IPS-15b (cell line): ENCODE measurements at regions not wholly inside any gene's neighbourhood (a gene's known extent, or its start where the extent isn't known, plus 50 kb on each side); places are given as distances from the start of the nearest gene placed in this dataset.

ENCODE experiments used
- H3K27me3 ChIP-seq: one replicate; pipeline ENCODE4 v1.6.1; 2013; ENCODE audit warnings: low read length; ENCODE audit not compliant: control insufficient read depth, insufficient read depth
- H3K36me3 ChIP-seq: one replicate; pipeline ENCODE4 v1.6.1; 2013; ENCODE audit warnings: low read length; ENCODE audit not compliant: control insufficient read depth, insufficient read depth
- H3K4me1 ChIP-seq: one replicate; pipeline ENCODE4 v1.6.1; 2013; ENCODE audit warnings: mild to moderate bottlenecking, low read length; ENCODE audit not compliant: control insufficient read depth, insufficient read depth
- H3K4me3 ChIP-seq: one replicate; pipeline ENCODE4 v1.5.1; 2013; ENCODE audit warnings: low read depth, low read length
- H3K9ac ChIP-seq: one replicate; pipeline ENCODE4 v1.6.1; 2013; ENCODE audit warnings: low read depth, mild to moderate bottlenecking, low read length
- H3K9me3 ChIP-seq: one replicate; pipeline ENCODE4 v1.6.1; 2013; ENCODE audit warnings: mild to moderate bottlenecking, low read length; ENCODE audit not compliant: control insufficient read depth, insufficient read depth

DNA sequence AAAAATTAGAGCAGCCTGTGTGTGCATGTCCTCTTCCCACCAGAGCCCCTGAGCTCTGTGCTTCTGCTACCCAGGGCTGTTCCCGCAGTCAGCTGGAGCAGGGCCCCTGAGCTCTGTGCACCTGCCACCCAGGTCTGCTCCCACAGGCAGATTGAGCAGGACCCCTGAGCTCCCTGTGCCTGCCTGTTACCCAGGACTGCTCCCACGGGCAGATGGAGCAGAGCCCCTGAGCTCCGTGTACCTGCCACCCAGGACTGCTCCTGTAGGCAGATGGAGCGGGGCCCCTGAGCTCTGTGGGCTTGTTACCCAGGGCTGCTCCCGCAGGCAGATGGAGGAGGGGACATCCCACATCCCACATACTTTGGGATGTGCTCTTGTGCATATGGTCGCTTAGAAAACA lies 186.8 kb upstream of the SOX1 start:
- Histone ChIP-seq H3K36me3 (no peaks in the 10 kb centered on the region), H3K27me3 (no peaks in the 10 kb centered on the region), H3K4me3 (no peak overlapping the region), H3K9me3 (no peaks in the 10 kb centered on the region), H3K4me1 (peaks cover 2% of the 10 kb centered on the region), H3K9ac (no peak overlapping the region)

DNA sequence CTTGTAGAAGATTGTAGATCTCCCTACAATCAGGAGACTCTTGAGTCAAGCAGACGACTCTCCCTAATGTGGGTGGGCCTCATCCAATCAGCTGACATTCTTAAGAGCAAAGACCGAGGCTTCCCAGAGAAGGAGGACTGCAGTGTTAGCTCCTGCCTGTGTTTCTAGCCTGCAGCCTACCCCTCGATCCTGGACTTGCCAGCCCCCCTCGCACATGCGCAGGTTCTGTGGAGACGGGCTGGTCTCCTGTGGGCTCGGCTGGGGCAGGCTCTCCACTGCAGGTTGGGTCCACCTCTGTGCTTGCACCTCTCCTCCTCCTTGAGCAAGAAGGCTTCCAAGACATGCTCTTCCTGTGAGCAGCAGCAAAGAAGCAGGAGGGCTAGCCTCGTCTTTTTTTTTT lies 185.2 kb upstream of the SOX1 start:
- Histone ChIP-seq H3K4me3 (no peak overlapping the region), H3K9me3 (no peaks in the 10 kb centered on the region), H3K9ac (no peak overlapping the region), H3K27me3 (no peaks in the 10 kb centered on the region), H3K36me3 (no peaks in the 10 kb centered on the region), H3K4me1 (peaks cover 2% of the 10 kb centered on the region)

DNA sequence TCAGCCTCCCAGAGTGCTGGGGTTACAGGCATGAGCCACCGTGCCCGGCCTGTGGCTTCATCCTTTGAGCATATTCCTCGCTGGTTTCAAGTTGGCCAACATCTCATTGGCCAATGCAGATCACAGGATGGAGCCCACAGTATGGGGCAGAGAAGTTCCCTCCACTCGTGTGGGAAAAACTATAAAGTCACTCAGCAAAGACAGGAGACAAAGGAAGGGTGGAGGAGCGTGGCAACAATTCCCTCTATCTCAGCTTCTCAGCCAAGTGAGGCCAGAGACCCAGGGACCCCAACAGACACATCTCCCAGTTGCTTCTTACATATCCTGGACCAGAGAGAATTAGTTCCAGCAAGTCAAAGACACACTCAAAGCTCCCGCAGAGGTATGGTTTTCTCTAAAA lies 184.6 kb upstream of the SOX1 start:
- Histone ChIP-seq H3K9me3 (no peaks in the 10 kb centered on the region), H3K9ac (no peak overlapping the region), H3K4me3 (no peak overlapping the region), H3K36me3 (no peaks in the 10 kb centered on the region), H3K4me1 (peaks cover 2% of the 10 kb centered on the region), H3K27me3 (no peaks in the 10 kb centered on the region)

DNA sequence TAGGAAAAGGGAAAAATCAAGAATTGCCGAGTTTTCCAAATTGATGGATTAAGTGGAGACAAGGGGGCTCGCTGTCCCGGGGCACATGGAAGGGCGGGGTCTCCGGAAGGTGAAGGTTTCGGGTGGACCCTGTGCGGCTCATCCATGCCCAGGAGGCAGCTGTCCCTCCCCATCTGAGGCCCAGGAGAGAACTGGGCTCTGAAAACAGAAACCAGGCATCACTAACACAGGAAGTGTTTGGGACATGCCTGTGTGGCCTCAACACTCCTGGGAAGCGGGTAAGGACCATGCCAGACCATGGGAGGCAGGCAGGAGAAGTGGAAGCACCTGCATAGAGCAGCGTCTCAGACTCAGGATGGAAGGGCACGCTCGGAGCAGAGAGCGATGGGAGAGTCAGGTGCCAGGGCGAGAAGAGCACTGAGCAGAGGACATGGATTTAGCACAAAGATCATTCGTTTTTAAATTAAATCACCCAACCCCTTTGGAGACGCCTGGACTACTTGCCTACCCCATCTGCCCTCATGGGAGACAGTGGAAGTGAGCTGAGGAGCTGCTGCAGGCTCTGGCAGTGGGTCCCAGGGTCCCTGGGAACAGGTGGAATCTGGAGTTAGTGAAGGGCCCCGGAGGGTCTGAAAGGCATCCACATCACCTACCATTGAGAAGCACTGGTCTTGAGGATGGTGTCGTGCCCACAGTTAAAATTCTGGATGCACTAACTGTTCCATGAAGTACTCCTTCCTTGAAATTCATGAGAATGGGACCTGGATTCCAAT lies 183.2 kb upstream of the SOX1 start:
- Histone ChIP-seq H3K4me1 (peaks cover 2% of the 10 kb centered on the region), H3K9ac (no peak overlapping the region), H3K27me3 (no peaks in the 10 kb centered on the region), H3K4me3 (no peak overlapping the region), H3K9me3 (no peaks in the 10 kb centered on the region), H3K36me3 (no peaks in the 10 kb centered on the region)

DNA sequence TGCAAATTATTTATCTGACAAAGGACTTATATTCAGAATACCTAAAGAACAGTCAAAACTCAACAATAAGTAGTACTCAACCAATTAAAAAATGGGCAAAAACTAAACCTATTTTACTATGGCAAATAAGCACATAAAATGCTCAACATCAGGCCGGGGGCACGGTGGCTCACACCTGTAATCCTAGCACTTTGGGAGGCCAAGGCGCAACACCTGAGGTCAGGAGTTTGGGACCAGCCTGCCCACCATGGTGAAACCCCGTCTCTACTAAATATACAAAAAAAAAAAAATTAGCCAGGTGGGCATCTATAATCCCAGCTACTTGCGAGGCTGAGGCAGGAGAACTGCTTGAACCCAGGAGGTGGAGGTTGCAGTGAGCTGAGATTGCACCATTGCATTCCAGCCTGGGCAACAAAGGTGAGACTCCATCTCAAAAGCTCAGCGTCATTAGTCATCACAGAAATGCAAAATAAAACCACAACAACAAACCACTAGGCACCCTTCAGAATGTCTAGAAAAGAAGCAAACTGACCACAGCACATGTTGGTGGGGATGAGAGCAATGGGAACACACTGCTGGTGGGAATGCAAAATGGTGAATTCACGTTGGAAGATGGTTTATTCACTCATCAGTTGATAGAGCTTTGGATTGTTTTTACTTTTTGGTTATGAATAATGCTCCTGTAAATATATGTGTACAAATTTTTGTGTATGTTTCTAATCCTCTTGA lies 180.6 kb upstream of the SOX1 start:
- Histone ChIP-seq H3K9ac (no peak overlapping the region), H3K4me1 (no peaks in the 10 kb centered on the region), H3K9me3 (no peaks in the 10 kb centered on the region), H3K36me3 (no peaks in the 10 kb centered on the region), H3K4me3 (no peak overlapping the region), H3K27me3 (no peaks in the 10 kb centered on the region)

DNA sequence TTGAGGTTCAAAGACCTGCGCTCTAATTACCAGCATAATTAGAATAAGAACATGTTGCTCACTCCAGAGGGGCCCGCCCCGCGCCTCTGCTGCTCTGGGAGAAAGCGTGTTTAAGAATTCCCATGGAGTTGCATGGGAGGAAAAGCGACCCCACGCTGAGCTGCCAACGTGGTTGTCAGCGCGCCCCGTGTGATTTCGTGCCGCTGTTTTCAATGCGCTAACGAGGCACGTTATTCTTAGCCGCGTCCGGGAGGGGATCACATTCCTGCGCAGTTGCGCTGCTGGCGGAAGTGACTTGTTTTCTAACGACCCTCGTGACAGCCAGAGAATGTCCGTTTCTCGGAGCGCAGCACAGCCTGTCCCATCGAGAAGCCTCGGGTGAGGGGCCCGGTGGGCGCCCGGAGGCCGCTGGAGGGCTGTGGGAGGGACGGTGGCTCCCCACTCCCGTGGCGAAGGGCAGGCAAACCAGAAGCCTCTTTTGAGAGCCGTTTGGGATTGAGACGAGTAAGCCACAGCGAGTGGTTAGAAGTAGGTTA lies 173.8 kb upstream of the SOX1 start:
- peak overlapping the region; percentile 61 for H3K4me3 ChIP-seq
- peak overlapping the region; percentile 71 for H3K9ac ChIP-seq
- H3K27me3 ChIP-seq = peaks cover 17% of the 10 kb centered on the region
- H3K4me1 ChIP-seq = peaks cover 10% of the 10 kb centered on the region
- H3K36me3 ChIP-seq = no peaks in the 10 kb centered on the region
- no peaks in the 10 kb centered on the region for H3K9me3 ChIP-seq

DNA sequence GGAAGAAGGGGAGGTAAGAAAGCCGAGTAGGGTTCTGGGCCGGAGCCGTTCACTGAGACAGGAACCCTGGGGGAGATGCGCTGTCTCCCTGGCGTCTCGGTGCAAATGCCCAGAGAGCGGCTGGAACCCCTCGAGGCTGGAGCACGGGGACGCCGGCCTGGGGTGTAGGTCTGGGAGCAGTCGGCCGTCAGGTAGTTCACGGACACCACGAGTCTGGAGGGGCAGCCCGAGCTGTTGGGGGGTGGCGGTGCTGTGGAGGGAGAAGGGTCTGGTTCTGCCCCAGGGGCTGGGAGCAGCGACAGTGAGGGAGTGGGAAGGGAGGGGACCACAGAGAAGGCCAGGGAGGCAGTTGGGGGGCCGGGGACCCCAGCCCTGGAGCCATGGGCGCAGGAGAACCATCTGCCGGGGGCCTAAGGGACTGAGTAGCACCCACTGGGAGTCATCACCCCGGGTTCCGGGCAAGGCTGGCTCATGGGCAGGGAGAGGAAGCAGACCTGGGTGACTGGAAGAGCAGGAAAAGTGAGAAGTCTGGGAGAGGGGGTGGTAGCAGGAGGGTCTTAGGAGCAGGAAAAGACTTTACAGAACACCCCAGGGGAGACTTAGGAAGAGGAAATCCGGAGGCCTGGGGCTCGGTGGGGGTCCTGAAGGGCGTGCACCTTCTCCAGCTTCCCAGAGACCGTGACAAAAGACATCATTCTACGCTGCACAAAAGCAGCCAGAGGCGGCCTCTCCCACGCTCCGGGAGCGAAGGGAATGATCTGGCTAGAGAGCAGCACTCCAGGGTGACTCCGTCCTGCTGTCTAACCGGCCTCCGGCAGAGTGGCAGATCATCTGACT lies 173.1 kb upstream of the SOX1 start:
- H3K36me3 ChIP-seq = no peaks in the 10 kb centered on the region
- peaks cover 10% of the 10 kb centered on the region for H3K4me1 ChIP-seq
- peak overlapping the region; percentile 61 for H3K4me3 ChIP-seq
- peaks cover 17% of the 10 kb centered on the region for H3K27me3 ChIP-seq
- peak overlapping the region; percentile 71 for H3K9ac ChIP-seq
- no peaks in the 10 kb centered on the region for H3K9me3 ChIP-seq

DNA sequence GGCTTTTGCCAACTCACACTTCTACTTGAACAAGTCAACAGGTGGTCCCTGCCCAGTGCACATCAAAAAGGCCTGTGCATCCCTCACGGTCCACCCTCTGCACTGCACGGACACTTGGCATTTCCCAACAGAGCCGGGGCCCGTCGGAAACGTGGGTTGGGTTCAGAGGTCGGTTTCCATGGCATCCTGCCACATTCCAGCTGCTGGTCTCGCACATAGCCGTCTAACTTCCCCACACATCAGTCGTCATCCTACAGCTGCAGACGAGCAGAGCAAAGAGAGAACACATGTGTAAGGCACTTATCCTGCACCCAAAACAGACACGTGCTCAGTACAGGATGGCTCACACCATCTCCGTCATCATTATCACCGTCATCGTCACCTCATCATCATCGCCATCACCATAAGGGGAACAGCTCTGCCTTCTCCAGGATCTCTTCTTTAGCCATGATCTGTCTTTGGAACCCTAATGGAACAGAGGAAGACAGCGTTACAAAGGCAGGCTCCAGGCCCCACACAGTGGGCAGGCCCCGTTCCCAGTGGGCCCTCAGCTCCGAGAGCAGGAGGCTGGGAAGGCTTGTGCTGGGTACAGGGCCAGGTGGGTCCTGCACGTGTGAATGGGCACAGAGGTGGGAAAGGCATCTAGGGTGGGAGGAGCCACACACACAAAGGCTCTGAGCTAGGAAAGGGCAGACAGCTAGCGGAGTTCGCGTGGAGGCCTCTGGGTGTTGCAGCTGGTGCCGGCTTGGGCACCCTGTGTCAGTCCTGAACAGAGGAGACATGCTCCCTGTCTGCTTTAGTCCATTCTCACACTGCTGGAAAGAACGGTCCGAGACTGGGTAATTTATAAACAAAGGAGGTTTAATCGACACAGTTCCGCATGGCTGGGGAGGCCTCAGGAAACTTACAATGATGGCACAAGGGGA lies 170.8 kb upstream of the SOX1 start:
- Histone ChIP-seq H3K9me3 (no peaks in the 10 kb centered on the region), H3K4me3 (no peak overlapping the region), H3K36me3 (no peaks in the 10 kb centered on the region), H3K4me1 (peaks cover 10% of the 10 kb centered on the region), H3K27me3 (peaks cover 17% of the 10 kb centered on the region), H3K9ac (no peak overlapping the region)

DNA sequence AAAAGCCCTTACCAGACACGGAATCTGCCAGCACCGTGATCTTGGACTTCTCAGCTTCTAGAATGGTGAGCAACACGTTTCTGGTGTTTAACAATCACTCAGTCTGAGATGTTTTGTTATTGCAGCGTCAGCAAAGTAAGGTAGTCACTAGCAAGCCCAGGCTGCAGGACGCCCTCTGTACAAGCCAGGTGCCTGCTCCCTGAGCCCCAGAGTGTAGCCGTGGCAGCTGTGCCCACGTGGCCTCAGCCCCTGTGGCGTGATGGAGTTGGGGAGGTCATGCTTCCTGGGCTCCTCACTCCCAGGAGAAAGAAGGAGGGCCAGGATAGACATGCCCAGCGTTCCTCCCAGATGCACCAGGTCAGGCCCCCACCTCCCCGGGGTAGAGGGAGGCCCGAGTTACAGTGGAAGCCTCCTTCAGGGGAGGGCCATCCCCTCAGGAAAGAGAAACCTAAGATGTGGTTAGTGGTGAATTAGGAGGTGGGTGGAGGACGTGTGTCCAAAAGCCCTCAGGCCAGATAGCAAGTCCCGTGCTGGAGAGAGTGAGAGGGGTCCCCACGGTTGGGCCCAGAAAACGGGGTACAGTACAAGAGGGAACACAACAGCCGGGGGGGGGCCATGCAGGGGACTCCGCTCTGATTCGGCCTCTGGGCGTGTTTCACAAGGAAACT lies 169.6 kb upstream of the SOX1 start:
- Histone ChIP-seq H3K9me3 (no peaks in the 10 kb centered on the region), H3K4me1 (peaks cover 10% of the 10 kb centered on the region), H3K27me3 (peaks cover 10% of the 10 kb centered on the region), H3K9ac (no peak overlapping the region), H3K4me3 (no peak overlapping the region), H3K36me3 (no peaks in the 10 kb centered on the region)

DNA sequence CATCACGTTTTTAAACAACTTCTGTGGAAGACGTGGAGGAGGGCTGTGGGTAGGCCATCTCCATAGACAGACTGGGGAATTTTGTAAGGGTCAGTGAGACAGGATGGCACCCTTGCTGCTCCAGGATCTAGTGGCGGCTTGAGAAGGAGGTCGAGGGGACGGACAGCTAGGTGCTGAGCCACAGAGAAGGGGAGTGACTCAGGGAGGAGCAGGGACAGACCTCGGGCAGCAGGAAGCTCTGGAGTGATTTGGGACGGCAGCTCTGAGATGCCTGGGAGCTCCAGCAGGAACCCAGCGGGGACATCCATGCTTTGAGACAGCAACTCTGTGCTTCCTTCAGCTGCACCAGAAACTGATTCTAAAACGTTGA lies 169.1 kb upstream of the SOX1 start:
- H3K27me3 ChIP-seq = peaks cover 5% of the 10 kb centered on the region
- H3K36me3 ChIP-seq = no peaks in the 10 kb centered on the region
- no peak overlapping the region for H3K4me3 ChIP-seq
- H3K9me3 ChIP-seq = no peaks in the 10 kb centered on the region
- H3K4me1 ChIP-seq = peaks cover 5% of the 10 kb centered on the region
- H3K9ac ChIP-seq = no peak overlapping the region
